Stimulated activated naive B cell treated with anti-CD40 and anti-IgM and Interleukin-4, amounts not matched to agents 10 μg/mL and 1 μg/mL and 100 μg/mL, for 72 hours (primary cell): ENCODE measurements at regions not wholly inside any gene's neighbourhood (a gene's known extent, or its start where the extent isn't known, plus 50 kb on each side); places are given as distances from the start of the nearest gene placed in this dataset.

Source experiments
- ATAC-seq, 2 donors: fragments of 150-1000 bp; cut with Tn5 transposase; replicated peaks; 2 replicates each; pipeline ENCODE4 v1.10.0; 2021; ENCODE audit warnings: moderate library complexity in 1 of 2
- DNase-seq: peaks from one replicate; pipeline ENCODE4 v3.0.0; 2021
- H3K27ac Mint-ChIP-seq: one replicate; pipeline ENCODE4 v1.8.0; 2022; ENCODE audit warnings: mild to moderate bottlenecking, mixed read lengths
- H3K27me3 Mint-ChIP-seq, 2 donors: one replicate each; pipeline ENCODE4 v1.8.0; 2022; ENCODE audit warnings: mixed read lengths in 2 of 2
- H3K36me3 Mint-ChIP-seq, 2 donors: one replicate each; pipeline ENCODE4 v1.8.0; 2022; ENCODE audit warnings: mixed read lengths in 2 of 2, mild to moderate bottlenecking in 1 of 2
- H3K4me1 Mint-ChIP-seq, 2 donors: one replicate each; pipeline ENCODE4 v1.8.0; 2022; ENCODE audit warnings: mixed read lengths in 2 of 2, mild to moderate bottlenecking in 1 of 2
- H3K4me3 Mint-ChIP-seq, 2 donors: one replicate each; pipeline ENCODE4 v1.8.0; 2022; ENCODE audit warnings: mild to moderate bottlenecking in 2 of 2, mixed read lengths in 2 of 2, moderate library complexity in 1 of 2
- H3K9me3 Mint-ChIP-seq, 2 donors: one replicate each; pipeline ENCODE4 v1.8.0; 2022; ENCODE audit warnings: mixed read lengths in 2 of 2, mild to moderate bottlenecking in 1 of 2

DNA sequence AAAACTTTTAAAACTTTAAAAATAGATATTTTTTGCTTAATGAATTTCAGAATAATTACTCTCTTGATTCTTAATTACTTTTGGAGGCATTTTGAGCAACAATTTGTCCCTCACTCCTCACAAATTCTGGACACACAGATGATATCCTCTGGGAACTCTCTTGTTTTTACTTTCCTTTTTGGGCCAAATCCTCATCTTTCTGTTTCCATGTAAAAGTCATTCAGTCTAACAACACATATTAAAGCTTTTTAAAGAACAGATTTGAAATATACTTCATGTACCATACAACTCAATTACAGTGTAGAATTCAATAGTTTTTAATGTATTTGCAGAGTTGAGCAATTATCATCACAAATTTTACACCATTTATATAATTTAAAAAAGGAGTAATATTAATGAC lies 983.1 kb downstream of the STIM2 start:
- DNase-seq (no peak), ATAC-seq (no peak)
- Mint-ChIP-seq H3K27ac (no peak overlapping the region), H3K4me3 (no peak overlapping the region), H3K4me1 (no peaks in the 10 kb centered on the region), H3K36me3 (no peaks in the 10 kb centered on the region), H3K27me3 (no peaks in the 10 kb centered on the region), H3K9me3 (peaks cover 0 to 1% of the 10 kb centered on the region in 2 donors)

DNA sequence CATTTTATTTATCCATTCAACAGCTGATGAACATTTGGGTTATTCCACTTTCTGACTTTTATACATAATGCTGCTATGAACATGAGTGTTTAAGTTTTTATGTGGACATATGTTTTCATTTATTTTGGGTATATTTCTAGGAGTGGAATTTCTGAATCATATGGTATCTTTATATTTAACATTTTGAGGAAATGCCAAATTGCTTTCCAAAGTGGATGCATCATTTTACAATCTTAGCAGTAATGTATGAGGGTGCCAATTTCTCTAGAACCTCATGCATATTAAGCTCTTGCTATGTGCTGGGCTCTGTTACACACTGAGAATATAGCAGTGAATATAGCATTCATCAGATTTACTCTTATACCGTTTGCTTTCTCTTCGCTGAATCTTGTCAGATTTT lies 983.7 kb downstream of the STIM2 start:
- Mint-ChIP-seq H3K4me1 (no peaks in the 10 kb centered on the region), H3K27me3 (no peaks in the 10 kb centered on the region), H3K36me3 (no peaks in the 10 kb centered on the region), H3K9me3 (peaks cover 0 to 1% of the 10 kb centered on the region in 2 donors), H3K27ac (no peak overlapping the region), H3K4me3 (no peak overlapping the region)
- no peak for ATAC-seq
- no peak for DNase-seq

DNA sequence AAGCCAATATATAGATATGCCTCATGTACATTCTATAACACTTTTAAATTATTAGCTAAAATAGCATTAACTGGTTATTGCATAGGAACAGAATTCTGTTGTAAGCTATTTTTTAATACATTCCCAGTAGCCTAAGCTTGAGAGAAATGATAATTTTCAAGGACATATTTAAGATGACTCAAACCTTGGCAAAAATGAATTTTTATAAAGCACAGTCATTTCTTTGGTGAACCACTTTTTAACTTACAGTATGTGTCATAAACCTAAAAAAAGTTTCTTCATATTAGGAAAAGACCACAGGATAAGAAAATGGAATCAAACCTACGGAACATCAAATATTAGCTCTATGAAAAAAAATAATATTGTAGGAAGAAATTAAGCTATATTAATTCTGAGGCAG lies 986.3 kb downstream of the STIM2 start:
- ATAC-seq (no peak), DNase-seq (no peak)
- Mint-ChIP-seq H3K36me3 (no peaks in the 10 kb centered on the region), H3K9me3 (no peaks in the 10 kb centered on the region), H3K4me3 (no peak overlapping the region), H3K27me3 (no peaks in the 10 kb centered on the region), H3K4me1 (no peaks in the 10 kb centered on the region), H3K27ac (no peak overlapping the region)

DNA sequence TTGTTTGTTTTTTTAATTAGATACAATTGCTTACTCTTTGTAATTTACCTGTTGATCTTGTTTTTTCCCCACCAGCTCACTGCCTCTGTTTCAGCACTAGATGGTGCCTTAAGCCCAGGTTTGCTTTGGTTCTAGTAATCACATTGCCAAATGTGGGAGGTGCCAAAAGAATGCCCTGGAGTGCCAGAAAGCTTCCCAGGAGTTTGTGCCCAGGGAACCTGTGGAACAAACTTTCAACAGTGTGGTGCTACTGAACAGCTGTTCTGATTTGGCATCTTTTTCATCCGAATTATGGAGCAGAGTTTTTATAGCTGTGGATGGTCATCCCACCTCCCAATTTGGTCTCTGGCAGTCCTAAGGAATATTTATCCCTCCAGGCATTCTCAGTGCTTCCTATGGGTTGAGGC lies 1000.7 kb downstream of the STIM2 start:
- Mint-ChIP-seq H3K36me3 (no peaks in the 10 kb centered on the region), H3K4me3 (no peak overlapping the region), H3K27me3 (no peaks in the 10 kb centered on the region), H3K9me3 (peaks cover 3 to 4% of the 10 kb centered on the region in 2 donors), H3K4me1 (no peaks in the 10 kb centered on the region), H3K27ac (no peak overlapping the region)
- DNase-seq (no peak), ATAC-seq (no peak)

DNA sequence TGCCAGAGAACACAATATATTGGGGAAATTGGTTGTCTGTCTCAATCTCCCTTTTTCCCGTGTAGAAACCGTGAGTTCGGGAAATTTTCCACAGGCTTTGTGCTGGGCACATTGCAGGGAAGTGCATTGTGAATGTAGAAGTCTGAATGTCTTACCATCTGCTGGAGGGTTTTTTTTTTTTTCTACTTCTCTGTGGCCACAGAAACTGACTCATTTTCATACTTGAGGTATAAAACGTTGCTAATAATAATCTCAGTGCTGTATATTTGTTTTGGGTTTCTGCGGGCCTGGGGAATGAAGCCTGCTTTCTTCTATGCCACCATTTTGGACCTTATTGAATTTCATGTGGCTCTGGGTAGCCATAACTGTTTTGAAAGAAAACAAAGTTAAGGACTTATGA lies 1001.2 kb downstream of the STIM2 start:
- no peak for DNase-seq
- peaks cover 3 to 4% of the 10 kb centered on the region in 2 donors for H3K9me3 Mint-ChIP-seq
- ATAC-seq, result no peak
- no peaks in the 10 kb centered on the region for H3K27me3 Mint-ChIP-seq
- no peak overlapping the region for H3K27ac Mint-ChIP-seq
- H3K4me3 Mint-ChIP-seq, result no peak overlapping the region
- H3K36me3 Mint-ChIP-seq, result no peaks in the 10 kb centered on the region
- H3K4me1 Mint-ChIP-seq, result no peaks in the 10 kb centered on the region

DNA sequence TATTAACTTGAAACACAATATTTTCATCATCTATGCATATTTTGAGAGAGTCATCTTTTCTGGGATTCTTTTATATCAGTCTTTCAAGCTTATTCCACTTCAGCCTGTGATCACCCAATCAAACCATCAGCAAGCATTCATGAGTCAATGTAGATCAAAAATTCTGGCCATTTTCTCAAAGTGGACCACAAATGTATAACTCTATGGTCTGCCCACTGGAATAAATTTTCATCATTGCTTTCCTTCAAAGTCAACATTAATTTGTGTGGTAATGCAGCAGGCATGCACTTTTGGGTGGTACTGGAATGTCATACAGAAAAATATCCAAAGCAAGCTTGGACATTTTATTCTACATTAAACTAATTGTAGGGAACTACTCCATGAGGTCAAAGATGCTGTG lies 1013.0 kb downstream of the STIM2 start:
- Mint-ChIP-seq H3K27me3 (no peaks in the 10 kb centered on the region), H3K27ac (no peak overlapping the region), H3K9me3 (peaks cover 0 to 1% of the 10 kb centered on the region in 2 donors), H3K4me3 (no peak overlapping the region), H3K36me3 (no peaks in the 10 kb centered on the region), H3K4me1 (no peaks in the 10 kb centered on the region)
- no peak for DNase-seq
- ATAC-seq, result no peak

- H3K4me1 Mint-ChIP-seq, result no peaks in the 10 kb centered on the region
- peaks cover 0 to 2% of the 10 kb centered on the region in 2 donors for H3K9me3 Mint-ChIP-seq
- H3K36me3 Mint-ChIP-seq, result no peaks in the 10 kb centered on the region
- no peak overlapping the region for H3K4me3 Mint-ChIP-seq
- H3K27me3 Mint-ChIP-seq, result no peaks in the 10 kb centered on the region
- no peak overlapping the region for H3K27ac Mint-ChIP-seq
- DNase-seq (no peak), ATAC-seq (no peak)
Observed at GRCh38 chr4:27881705-27882104, 1021.1 kb downstream of the STIM2 start.

DNA sequence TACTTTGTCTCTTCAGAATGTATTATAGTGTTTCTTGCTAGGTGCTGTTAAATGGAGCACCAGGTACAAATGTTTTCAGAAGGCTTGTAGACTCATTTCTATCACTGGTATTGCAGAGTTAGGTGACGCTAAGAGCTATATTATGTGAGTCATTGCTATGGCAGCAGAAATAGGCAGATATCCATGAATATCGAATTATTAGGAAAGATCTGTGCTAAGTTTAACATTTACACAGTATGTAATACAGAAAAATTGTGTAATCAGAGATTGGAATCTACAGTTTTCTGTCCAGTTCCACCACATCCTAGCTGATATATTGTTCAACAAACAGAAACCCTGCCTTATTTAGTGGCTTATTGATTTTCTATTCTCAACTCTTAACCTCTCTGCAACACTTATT lies 1025.5 kb downstream of the STIM2 start:
- H3K27me3 Mint-ChIP-seq, result no peaks in the 10 kb centered on the region
- H3K36me3 Mint-ChIP-seq, result no peaks in the 10 kb centered on the region
- ATAC-seq, result no peak
- no peak for DNase-seq
- peaks cover 0 to 5% of the 10 kb centered on the region in 2 donors for H3K9me3 Mint-ChIP-seq
- H3K4me3 Mint-ChIP-seq, result no peak overlapping the region
- no peaks in the 10 kb centered on the region for H3K4me1 Mint-ChIP-seq
- no peak overlapping the region for H3K27ac Mint-ChIP-seq

DNA sequence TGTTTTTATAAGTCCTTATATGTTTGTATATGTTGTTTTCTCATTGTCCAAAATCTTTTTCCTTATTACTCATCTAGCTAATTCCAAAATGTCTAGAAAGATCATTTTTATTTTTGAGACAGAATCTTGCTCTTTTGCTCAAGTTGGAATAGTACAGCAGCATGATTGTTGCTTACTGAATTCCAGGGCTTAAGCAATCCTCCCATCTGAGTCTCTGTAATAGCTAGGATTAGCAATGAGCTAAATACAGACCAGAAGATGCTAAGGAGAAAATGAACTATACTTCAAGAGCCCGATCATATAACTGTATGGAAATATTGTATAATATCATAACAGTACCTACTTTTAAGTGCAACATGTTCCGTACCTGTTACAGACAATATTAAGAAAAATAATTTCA lies 1027.0 kb downstream of the STIM2 start:
- ATAC-seq, result no peak
- no peaks in the 10 kb centered on the region for H3K4me1 Mint-ChIP-seq
- no peak overlapping the region for H3K27ac Mint-ChIP-seq

DNA sequence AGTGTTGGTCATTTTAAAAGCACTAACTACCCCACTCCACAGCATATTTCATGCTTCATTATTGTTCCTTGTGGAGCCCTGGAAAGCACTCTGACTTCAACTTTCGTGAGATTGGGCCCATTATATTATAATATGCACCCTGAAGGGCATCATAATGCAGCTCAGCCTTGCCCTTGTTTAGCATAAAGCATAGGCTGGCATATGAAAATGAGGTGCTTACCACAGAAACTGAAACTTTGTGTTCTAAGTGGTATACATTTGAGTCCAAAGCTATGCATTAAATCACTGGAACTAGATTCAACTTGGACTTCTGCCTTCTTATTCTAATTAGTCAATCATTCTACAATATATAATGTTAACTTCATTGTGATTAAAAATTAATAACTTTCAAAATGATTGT lies 1027.9 kb downstream of the STIM2 start:
- Mint-ChIP-seq H3K9me3 (peaks cover 0 to 5% of the 10 kb centered on the region in 2 donors), H3K36me3 (no peaks in the 10 kb centered on the region), H3K27me3 (no peaks in the 10 kb centered on the region), H3K4me3 (no peak overlapping the region), H3K27ac (no peak overlapping the region), H3K4me1 (no peaks in the 10 kb centered on the region)
- DNase-seq (no peak), ATAC-seq (no peak)

More for the DNA sequence above, 1027.0 kb downstream of the STIM2 start:
- Mint-ChIP-seq H3K9me3 (peaks cover 0 to 5% of the 10 kb centered on the region in 2 donors), H3K27me3 (no peaks in the 10 kb centered on the region), H3K36me3 (no peaks in the 10 kb centered on the region), H3K4me3 (no peak overlapping the region)
- DNase-seq, result no peak

DNA sequence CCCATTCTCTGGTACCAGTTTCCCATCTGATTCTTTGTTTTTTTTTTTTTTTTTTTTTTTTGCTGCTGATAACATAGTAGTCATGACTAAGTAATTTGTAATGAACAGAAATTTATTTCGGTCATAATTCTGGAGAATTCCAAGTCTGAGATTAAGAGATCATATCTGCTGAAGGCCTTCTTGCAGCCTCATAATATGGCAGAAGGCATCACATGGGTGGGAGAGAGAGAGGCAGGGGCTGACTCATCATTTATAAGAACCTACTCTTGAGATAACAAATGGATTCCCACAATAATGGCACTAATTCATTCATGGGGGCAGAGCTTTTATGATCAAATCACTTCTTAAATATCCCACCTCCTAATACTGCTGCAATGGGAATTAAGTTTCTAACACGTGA lies 1034.3 kb downstream of the STIM2 start:
- Mint-ChIP-seq H3K9me3 (peaks cover 0 to 5% of the 10 kb centered on the region in 2 donors), H3K27me3 (no peaks in the 10 kb centered on the region), H3K4me1 (no peaks in the 10 kb centered on the region), H3K36me3 (no peaks in the 10 kb centered on the region), H3K27ac (no peak overlapping the region), H3K4me3 (no peak overlapping the region)
- no peak for ATAC-seq
- no peak for DNase-seq

DNA sequence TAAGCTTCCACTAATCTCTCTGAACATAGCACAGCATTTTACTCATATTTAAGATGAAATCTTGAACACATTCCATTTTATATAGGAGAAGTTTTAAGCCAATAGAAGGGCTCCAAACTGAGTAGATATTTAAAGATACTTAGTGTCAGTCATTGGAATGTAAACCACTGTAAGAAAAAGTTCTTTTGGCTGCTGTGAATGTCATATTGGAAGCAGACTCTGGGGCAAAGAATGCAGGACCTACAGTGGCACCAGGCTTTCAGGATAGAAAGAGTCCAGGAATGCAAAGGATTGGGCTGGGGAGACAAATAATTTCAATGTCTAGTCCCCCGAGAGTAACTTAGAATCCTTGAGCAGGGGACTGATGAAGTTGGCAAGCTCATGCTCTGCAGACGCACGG lies 1047.7 kb downstream of the STIM2 start:
- ATAC-seq (no peak), DNase-seq (no peak)
- no peak overlapping the region for H3K4me3 Mint-ChIP-seq
- no peaks in the 10 kb centered on the region for H3K27me3 Mint-ChIP-seq
- no peaks in the 10 kb centered on the region for H3K4me1 Mint-ChIP-seq
- H3K27ac Mint-ChIP-seq, result no peak overlapping the region
- peaks cover 0 to 3% of the 10 kb centered on the region in 2 donors for H3K9me3 Mint-ChIP-seq
- H3K36me3 Mint-ChIP-seq, result no peaks in the 10 kb centered on the region

DNA sequence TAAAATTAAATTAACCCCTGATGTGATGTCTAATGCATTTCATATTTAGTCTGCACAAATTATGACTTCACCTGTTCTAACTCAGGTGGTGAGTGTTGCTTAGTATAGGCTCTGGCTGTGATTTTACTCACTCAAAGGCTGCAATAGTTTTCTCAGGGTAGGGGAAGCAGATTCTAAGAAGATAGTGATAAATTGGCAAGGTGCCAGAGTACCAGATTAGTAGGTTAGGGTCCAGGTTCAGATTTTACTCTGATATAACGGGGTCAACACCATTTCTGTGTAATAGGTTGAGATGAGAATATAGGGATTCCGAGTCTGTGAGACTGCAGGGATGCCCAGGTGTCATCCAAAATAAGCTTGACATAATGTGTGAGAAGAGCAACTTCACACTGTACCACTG lies 1049.6 kb downstream of the STIM2 start:
- Mint-ChIP-seq H3K27me3 (no peaks in the 10 kb centered on the region), H3K27ac (no peak overlapping the region), H3K4me3 (no peak overlapping the region), H3K4me1 (no peaks in the 10 kb centered on the region), H3K9me3 (peaks cover 0 to 1% of the 10 kb centered on the region in 2 donors), H3K36me3 (no peaks in the 10 kb centered on the region)
- no peak for ATAC-seq
- DNase-seq, result no peak

DNA sequence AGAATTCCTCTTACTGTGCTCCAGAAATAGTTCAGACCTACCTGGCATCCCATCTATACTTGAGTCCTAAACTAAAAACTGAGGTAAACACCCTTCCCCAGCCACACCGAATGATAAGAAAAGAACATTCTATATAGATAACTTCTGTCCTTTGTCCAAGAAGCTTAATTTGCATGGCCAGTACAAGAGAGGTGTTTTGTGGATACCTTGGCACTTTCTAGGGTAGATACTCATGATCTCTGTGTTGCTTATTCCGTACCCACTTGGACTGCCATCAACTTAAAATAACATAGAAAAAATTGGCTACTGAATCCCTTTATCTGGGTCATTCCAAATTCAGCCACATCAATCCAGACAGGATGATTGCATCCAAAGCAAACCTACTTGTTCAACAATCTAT lies 1050.4 kb downstream of the STIM2 start:
- Mint-ChIP-seq H3K27ac (no peak overlapping the region), H3K9me3 (peaks cover 0 to 1% of the 10 kb centered on the region in 2 donors), H3K27me3 (no peaks in the 10 kb centered on the region), H3K36me3 (no peaks in the 10 kb centered on the region), H3K4me1 (no peaks in the 10 kb centered on the region), H3K4me3 (no peak overlapping the region)
- DNase-seq (no peak), ATAC-seq (no peak)

DNA sequence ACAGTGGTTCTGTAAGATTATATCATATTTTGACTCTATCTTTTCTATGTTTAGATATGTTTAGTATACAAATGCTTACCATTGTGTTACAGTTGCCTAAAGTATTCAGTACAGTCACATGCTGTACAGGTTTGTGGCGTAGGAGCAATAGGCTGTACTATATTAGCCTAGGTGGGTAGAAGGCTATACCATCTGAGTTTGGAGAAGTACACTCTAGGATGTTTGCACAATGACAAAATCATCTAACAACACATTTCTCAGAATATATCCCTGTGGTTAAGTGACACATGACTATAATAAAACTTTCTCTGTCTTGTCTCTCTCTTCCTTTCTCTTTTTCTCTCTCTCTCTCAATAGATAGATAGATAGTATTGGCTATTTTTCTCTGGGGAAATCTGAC lies 1053.1 kb downstream of the STIM2 start:
- DNase-seq (no peak), ATAC-seq (no peak)
- H3K4me3 Mint-ChIP-seq, result no peak overlapping the region
- H3K9me3 Mint-ChIP-seq, result peaks cover 0 to 1% of the 10 kb centered on the region in 2 donors
- H3K36me3 Mint-ChIP-seq, result no peaks in the 10 kb centered on the region
- no peaks in the 10 kb centered on the region for H3K27me3 Mint-ChIP-seq
- no peak overlapping the region for H3K27ac Mint-ChIP-seq
- H3K4me1 Mint-ChIP-seq, result no peaks in the 10 kb centered on the region

GRCh38 chr4:27915822-27916221 lies 1055.2 kb downstream of the STIM2 start:
- Mint-ChIP-seq H3K27ac (no peak overlapping the region), H3K4me3 (no peak overlapping the region), H3K27me3 (no peaks in the 10 kb centered on the region), H3K4me1 (no peaks in the 10 kb centered on the region), H3K36me3 (no peaks in the 10 kb centered on the region), H3K9me3 (no peaks in the 10 kb centered on the region)
- ATAC-seq (no peak), DNase-seq (no peak)
